ENCODE measurements at regions not wholly inside any gene's neighbourhood (a gene's known extent, or its start where the extent isn't known, plus 50 kb on each side); places are given as distances from the start of the nearest gene placed in this dataset.
"Not testable (repeated sequence)": the region's sequence is repeated elsewhere in the genome, so short reads cannot be mapped to it uniquely, and the experiment has no call there.

- DNase-seq, result no peak
Observed at GRCh38 chr6:3900744-3901336, 51.7 kb downstream of the FAM50B start.

GRCh38 chr6:3902871-3903648 is 53.9 kb downstream of the FAM50B start:
- no peak for DNase-seq

GRCh38 chr6:3904518-3904917 is 55.3 kb downstream of the FAM50B start:
- no peak for DNase-seq

GRCh38 chr6:3905945-3906845 is 57.0 kb downstream of the FAM50B start:
- no peak for DNase-seq

- no peak for DNase-seq
Observed at GRCh38 chr6:3906846-3907151, 57.6 kb downstream of the FAM50B start.

- no peak for DNase-seq
Observed at GRCh38 chr6:3908223-3908622, 59.0 kb downstream of the FAM50B start.

GRCh38 chr6:3908961-3909360 is 59.8 kb downstream of the FAM50B start:
- DNase-seq, result no peak

- no peak for DNase-seq
Observed at GRCh38 chr6:3910106-3910663, 61.0 kb downstream of the FAM50B start.

- no peak for DNase-seq
Observed at GRCh38 chr6:3911130-3911529, 62.0 kb downstream of the FAM50B start.

GRCh38 chr6:3911614-3912336 is 62.6 kb downstream of the FAM50B start:
- no peak for DNase-seq

- peak; percentile 32 for DNase-seq
Observed at GRCh38 chr6:3912361-3913076, 63.3 kb downstream of the FAM50B start.

GRCh38 chr6:3913077-3913957 is 64.1 kb downstream of the FAM50B start:
- DNase-seq, result peak; percentile 65

GRCh38 chr6:3913958-3914337 is 64.8 kb downstream of the FAM50B start:
- no peak for DNase-seq

- DNase-seq, result no peak
Observed at GRCh38 chr6:3915076-3915791, 66.1 kb downstream of the FAM50B start.

- DNase-seq, result no peak
Observed at GRCh38 chr6:3916211-3916610, 67.0 kb downstream of the FAM50B start.

GRCh38 chr6:3916749-3917148 is 67.6 kb downstream of the FAM50B start:
- not testable (repeated sequence) for DNase-seq

- DNase-seq, result no peak
Observed at GRCh38 chr6:3918469-3918868, 69.3 kb downstream of the FAM50B start.

GRCh38 chr6:3919130-3919628 is 70.0 kb downstream of the FAM50B start:
- peak; percentile 43 for DNase-seq

GRCh38 chr6:3919849-3920248 is 70.7 kb downstream of the FAM50B start:
- DNase-seq, result no peak

- no peak for DNase-seq
Observed at GRCh38 chr6:3920321-3920720, 71.1 kb downstream of the FAM50B start.
